ENCODE measurements at regions not wholly inside any gene's neighbourhood (a gene's known extent, or its start where the extent isn't known, plus 50 kb on each side); places are given as distances from the start of the nearest gene placed in this dataset.

DNA sequence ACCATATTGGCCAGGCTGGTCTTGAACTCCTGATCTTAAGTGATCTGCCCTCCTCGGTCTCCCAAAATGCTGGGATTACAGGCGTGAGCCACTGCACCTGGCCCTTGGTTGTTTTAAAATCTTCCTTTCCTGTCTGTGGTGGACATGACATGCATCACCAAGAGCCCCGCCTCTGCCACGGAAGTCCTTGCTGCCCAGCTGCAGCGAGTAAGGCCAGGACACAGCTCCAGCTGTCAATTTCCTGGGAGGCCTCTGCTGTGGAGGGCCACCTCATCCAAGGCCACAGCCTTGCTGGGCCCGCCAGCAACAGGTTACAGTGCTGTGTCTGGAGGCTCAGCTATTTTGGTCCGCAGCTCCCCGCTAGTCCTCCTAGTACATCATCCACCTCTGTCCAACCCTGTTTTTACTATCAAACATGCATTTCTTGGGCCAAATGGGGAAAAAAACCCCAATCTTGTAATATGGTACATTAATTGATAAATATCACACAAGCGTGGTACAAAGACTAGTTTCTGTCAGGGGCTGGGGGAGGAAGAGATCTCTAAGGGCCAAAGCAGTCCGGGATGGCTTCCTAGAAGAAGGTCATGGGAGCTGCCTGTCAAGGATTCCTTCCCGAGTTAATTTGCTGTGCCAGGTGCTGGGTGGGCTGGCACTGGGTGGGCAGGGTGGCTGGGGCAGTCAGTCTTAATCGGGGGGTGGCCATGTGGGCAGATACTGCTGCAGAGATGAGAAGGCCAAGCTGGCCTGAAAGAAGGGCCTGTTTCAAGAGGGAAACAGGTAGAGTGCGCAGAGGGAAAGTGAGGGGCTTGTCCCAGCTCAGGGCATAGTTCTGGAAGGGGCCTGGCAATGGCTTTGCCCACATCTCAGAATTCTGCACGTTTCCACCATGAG is 100.5 kb downstream of the INHBB start (continued):
- TF ChIP-seq, protein P1, sequence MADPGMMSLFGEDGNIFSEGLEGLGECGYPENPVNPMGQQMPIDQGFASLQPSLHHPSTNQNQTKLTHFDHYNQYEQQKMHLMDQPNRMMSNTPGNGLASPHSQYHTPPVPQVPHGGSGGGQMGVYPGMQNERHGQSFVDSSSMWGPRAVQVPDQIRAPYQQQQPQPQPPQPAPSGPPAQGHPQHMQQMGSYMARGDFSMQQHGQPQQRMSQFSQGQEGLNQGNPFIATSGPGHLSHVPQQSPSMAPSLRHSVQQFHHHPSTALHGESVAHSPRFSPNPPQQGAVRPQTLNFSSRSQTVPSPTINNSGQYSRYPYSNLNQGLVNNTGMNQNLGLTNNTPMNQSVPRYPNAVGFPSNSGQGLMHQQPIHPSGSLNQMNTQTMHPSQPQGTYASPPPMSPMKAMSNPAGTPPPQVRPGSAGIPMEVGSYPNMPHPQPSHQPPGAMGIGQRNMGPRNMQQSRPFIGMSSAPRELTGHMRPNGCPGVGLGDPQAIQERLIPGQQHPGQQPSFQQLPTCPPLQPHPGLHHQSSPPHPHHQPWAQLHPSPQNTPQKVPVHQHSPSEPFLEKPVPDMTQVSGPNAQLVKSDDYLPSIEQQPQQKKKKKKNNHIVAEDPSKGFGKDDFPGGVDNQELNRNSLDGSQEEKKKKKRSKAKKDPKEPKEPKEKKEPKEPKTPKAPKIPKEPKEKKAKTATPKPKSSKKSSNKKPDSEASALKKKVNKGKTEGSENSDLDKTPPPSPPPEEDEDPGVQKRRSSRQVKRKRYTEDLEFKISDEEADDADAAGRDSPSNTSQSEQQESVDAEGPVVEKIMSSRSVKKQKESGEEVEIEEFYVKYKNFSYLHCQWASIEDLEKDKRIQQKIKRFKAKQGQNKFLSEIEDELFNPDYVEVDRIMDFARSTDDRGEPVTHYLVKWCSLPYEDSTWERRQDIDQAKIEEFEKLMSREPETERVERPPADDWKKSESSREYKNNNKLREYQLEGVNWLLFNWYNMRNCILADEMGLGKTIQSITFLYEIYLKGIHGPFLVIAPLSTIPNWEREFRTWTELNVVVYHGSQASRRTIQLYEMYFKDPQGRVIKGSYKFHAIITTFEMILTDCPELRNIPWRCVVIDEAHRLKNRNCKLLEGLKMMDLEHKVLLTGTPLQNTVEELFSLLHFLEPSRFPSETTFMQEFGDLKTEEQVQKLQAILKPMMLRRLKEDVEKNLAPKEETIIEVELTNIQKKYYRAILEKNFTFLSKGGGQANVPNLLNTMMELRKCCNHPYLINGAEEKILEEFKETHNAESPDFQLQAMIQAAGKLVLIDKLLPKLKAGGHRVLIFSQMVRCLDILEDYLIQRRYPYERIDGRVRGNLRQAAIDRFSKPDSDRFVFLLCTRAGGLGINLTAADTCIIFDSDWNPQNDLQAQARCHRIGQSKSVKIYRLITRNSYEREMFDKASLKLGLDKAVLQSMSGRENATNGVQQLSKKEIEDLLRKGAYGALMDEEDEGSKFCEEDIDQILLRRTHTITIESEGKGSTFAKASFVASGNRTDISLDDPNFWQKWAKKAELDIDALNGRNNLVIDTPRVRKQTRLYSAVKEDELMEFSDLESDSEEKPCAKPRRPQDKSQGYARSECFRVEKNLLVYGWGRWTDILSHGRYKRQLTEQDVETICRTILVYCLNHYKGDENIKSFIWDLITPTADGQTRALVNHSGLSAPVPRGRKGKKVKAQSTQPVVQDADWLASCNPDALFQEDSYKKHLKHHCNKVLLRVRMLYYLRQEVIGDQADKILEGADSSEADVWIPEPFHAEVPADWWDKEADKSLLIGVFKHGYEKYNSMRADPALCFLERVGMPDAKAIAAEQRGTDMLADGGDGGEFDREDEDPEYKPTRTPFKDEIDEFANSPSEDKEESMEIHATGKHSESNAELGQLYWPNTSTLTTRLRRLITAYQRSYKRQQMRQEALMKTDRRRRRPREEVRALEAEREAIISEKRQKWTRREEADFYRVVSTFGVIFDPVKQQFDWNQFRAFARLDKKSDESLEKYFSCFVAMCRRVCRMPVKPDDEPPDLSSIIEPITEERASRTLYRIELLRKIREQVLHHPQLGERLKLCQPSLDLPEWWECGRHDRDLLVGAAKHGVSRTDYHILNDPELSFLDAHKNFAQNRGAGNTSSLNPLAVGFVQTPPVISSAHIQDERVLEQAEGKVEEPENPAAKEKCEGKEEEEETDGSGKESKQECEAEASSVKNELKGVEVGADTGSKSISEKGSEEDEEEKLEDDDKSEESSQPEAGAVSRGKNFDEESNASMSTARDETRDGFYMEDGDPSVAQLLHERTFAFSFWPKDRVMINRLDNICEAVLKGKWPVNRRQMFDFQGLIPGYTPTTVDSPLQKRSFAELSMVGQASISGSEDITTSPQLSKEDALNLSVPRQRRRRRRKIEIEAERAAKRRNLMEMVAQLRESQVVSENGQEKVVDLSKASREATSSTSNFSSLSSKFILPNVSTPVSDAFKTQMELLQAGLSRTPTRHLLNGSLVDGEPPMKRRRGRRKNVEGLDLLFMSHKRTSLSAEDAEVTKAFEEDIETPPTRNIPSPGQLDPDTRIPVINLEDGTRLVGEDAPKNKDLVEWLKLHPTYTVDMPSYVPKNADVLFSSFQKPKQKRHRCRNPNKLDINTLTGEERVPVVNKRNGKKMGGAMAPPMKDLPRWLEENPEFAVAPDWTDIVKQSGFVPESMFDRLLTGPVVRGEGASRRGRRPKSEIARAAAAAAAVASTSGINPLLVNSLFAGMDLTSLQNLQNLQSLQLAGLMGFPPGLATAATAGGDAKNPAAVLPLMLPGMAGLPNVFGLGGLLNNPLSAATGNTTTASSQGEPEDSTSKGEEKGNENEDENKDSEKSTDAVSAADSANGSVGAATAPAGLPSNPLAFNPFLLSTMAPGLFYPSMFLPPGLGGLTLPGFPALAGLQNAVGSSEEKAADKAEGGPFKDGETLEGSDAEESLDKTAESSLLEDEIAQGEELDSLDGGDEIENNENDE (IDR thresholded peaks at IDR 0.05; ENCODE audit: insufficient replicate concordance, low read length): no peak
- TF ChIP-seq SIRT6 (IDR thresholded peaks at IDR 0.05; ENCODE audit: low read length) (no peak), POLR2A (IDR thresholded peaks at IDR 0.05; ENCODE audit: control extremely low read depth in 1 of 2, low read depth in 2 of 2, low read length in 2 of 2) (no peak), FOSL1 (IDR thresholded peaks at IDR 0.05; ENCODE audit: insufficient read depth, low read depth, low read length) (no peak), RFX5 (IDR thresholded peaks at IDR 0.05; ENCODE audit: borderline replicate concordance, low read depth, low read length) (no peak), TBP (IDR thresholded peaks at IDR 0.05; ENCODE audit: low read depth, low read length) (no peak), SIX5 (IDR thresholded peaks at IDR 0.05; ENCODE audit: low read depth, low read length) (no peak), SUZ12 (IDR thresholded peaks at IDR 0.05; ENCODE audit: low read length) (no peak)
- TF ChIP-seq, protein P2, sequence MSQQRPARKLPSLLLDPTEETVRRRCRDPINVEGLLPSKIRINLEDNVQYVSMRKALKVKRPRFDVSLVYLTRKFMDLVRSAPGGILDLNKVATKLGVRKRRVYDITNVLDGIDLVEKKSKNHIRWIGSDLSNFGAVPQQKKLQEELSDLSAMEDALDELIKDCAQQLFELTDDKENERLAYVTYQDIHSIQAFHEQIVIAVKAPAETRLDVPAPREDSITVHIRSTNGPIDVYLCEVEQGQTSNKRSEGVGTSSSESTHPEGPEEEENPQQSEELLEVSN (IDR thresholded peaks at IDR 0.05): no peak
- TF ChIP-seq, protein P3, sequence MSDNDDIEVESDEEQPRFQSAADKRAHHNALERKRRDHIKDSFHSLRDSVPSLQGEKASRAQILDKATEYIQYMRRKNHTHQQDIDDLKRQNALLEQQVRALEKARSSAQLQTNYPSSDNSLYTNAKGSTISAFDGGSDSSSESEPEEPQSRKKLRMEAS (IDR thresholded peaks at IDR 0.05): no peak
